ENCODE measurements at regions not wholly inside any gene's neighbourhood (a gene's known extent, or its start where the extent isn't known, plus 50 kb on each side); places are given as distances from the start of the nearest gene placed in this dataset.

GRCh38 chr21:27164208-27165177, 197.6 kb upstream of the ADAMTS5 start:
- TF ChIP-seq, protein P1, sequence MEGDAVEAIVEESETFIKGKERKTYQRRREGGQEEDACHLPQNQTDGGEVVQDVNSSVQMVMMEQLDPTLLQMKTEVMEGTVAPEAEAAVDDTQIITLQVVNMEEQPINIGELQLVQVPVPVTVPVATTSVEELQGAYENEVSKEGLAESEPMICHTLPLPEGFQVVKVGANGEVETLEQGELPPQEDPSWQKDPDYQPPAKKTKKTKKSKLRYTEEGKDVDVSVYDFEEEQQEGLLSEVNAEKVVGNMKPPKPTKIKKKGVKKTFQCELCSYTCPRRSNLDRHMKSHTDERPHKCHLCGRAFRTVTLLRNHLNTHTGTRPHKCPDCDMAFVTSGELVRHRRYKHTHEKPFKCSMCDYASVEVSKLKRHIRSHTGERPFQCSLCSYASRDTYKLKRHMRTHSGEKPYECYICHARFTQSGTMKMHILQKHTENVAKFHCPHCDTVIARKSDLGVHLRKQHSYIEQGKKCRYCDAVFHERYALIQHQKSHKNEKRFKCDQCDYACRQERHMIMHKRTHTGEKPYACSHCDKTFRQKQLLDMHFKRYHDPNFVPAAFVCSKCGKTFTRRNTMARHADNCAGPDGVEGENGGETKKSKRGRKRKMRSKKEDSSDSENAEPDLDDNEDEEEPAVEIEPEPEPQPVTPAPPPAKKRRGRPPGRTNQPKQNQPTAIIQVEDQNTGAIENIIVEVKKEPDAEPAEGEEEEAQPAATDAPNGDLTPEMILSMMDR (IDR thresholded peaks at IDR 0.05) = no peak
- TF ChIP-seq POLR2A (IDR thresholded peaks at IDR 0.05) = no peak
